Bronchial epithelial cell (primary cell): ENCODE measurements at regions not wholly inside any gene's neighbourhood (a gene's known extent, or its start where the extent isn't known, plus 50 kb on each side); places are given as distances from the start of the nearest gene placed in this dataset.

ENCODE experiments used
- DNase-seq: peaks from one replicate; pipeline ENCODE4 v3.0.0-alpha.2; 2010; ENCODE audit warnings: low read depth
- FAIRE-seq: peaks from 2 replicates; lab custom pipeline; 2011; peaks lifted over from hg19 to GRCh38; lab: Jason Lieb, UNC
- H3K27me3 ChIP-seq: 2 replicates; pipeline ENCODE4 v1.5.1; 2011; ENCODE audit warnings: low read length; ENCODE audit not compliant: control insufficient read depth, insufficient read depth
- H3K36me3 ChIP-seq: 2 replicates; pipeline ENCODE4 v1.5.1; 2011; ENCODE audit warnings: low read length; ENCODE audit not compliant: control insufficient read depth, insufficient read depth
- H3K4me3 ChIP-seq: 2 replicates; pipeline ENCODE4 v1.5.1; 2011; ENCODE audit warnings: mild to moderate bottlenecking, low read depth, low read length, control low read depth
- TF ChIP-seq, protein P1 (sequence below): IDR thresholded peaks from 2 replicates; pipeline ENCODE4 v1.5.1; 2011; ENCODE audit warnings: mild to moderate bottlenecking, moderate library complexity, low read length, control low read depth, inconsistent platforms; ENCODE audit not compliant: insufficient read depth, severe bottlenecking

DNA sequence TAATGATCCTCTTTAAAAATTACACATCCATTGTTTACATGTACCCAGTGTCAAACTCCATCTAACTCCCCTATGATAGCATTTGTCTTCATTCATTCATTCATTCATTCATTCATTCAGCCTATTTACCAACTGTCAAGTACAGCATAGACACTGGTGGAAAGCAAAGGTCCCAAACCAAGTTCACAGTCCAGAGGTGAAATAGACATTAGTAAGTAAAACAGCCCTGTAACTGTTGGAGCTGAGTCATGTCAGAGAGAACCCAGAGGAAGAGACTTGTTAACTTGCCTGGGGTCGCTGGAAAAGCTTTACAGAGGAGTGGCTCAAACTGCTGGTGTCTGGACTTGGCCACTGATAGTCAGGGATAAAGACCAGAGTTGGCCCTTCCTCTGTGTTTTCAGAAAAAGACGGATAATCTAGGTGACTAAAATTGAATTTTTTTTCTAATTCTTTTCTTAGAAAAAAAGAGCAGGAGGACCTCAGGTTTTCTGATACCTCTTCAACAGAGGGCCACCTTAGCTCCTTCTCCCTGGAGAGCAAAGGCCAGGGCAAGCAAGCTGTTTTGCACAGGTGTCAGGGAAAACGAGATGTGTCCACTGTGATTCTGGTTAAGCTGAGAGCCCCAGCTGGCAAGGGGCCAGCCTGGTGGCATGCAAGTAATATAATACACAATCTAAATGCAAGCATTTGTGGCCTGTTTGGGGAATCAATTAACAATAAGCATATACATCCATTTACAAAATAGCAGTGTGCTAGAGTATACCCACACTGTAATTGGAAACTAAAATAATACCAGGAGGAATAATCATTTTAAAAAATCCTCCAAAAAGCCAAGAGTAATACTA is 96.7 kb upstream of the SLC14A2 start:
- H3K4me3 ChIP-seq: no peak overlapping the region
- TF ChIP-seq, protein P1, sequence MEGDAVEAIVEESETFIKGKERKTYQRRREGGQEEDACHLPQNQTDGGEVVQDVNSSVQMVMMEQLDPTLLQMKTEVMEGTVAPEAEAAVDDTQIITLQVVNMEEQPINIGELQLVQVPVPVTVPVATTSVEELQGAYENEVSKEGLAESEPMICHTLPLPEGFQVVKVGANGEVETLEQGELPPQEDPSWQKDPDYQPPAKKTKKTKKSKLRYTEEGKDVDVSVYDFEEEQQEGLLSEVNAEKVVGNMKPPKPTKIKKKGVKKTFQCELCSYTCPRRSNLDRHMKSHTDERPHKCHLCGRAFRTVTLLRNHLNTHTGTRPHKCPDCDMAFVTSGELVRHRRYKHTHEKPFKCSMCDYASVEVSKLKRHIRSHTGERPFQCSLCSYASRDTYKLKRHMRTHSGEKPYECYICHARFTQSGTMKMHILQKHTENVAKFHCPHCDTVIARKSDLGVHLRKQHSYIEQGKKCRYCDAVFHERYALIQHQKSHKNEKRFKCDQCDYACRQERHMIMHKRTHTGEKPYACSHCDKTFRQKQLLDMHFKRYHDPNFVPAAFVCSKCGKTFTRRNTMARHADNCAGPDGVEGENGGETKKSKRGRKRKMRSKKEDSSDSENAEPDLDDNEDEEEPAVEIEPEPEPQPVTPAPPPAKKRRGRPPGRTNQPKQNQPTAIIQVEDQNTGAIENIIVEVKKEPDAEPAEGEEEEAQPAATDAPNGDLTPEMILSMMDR: no peak
- peaks cover 2% of the 10 kb centered on the region for H3K27me3 ChIP-seq
- DNase-seq: peak; percentile 25
- no peaks in the 10 kb centered on the region for H3K36me3 ChIP-seq
- no peak for FAIRE-seq

GRCh38 chr18:45519411-45520280 is 95.6 kb upstream of the SLC14A2 start:
- Histone ChIP-seq H3K36me3 (no peaks in the 10 kb centered on the region), H3K4me3 (no peak overlapping the region), H3K27me3 (peaks cover 2% of the 10 kb centered on the region)
- no peak for FAIRE-seq
- TF ChIP-seq, protein P1: no peak
- no peak for DNase-seq

DNA sequence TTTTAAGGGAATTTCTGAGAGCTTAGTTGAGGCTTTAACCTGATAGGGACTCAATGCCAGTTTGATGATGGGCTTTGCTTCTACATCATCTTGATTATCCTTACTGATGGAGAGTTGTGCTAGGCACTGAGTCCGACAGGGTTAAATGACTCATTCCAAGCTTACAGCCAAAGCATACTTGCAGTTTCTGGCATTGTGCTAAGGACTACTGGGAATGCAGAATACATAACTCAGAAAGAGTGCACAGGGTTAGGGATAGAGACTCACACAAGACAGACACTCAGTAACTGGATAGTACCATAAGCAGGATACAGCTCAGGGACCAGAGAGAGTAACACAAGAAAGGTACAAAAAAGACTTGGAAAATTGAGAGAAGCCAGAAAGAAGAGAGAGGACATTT is 94.1 kb upstream of the SLC14A2 start:
- H3K27me3 ChIP-seq: peaks cover 2% of the 10 kb centered on the region
- no peak overlapping the region for H3K4me3 ChIP-seq
- TF ChIP-seq, protein P1: no peak
- DNase-seq (peak; percentile 21), FAIRE-seq (no peak)
- no peaks in the 10 kb centered on the region for H3K36me3 ChIP-seq

- DNase-seq (peak; percentile 47), FAIRE-seq (peak; percentile 77)
- Histone ChIP-seq H3K36me3 (no peaks in the 10 kb centered on the region), H3K4me3 (no peak overlapping the region), H3K27me3 (peaks cover under 1% of the 10 kb centered on the region)
- TF ChIP-seq, protein P1: no peak
Observed at GRCh38 chr18:45521777-45522176, 93.5 kb upstream of the SLC14A2 start.

GRCh38 chr18:45522371-45522770 is 92.9 kb upstream of the SLC14A2 start:
- no peaks in the 10 kb centered on the region for H3K36me3 ChIP-seq
- TF ChIP-seq, protein P1: no peak
- DNase-seq (peak; percentile 8), FAIRE-seq (no peak)
- H3K4me3 ChIP-seq: no peak overlapping the region
- H3K27me3 ChIP-seq: no peaks in the 10 kb centered on the region
